GM12872 (cell line): ENCODE measurements at regions not wholly inside any gene's neighbourhood (a gene's known extent, or its start where the extent isn't known, plus 50 kb on each side); places are given as distances from the start of the nearest gene placed in this dataset.

Source experiments
- CTCF ChIP-seq: IDR thresholded peaks from 3 replicates; pipeline ENCODE4 v1.5.1; 2011; ENCODE audit warnings: low read depth, mild to moderate bottlenecking, low read length, moderate library complexity; ENCODE audit not compliant: insufficient read depth

- no peak for TF ChIP-seq CTCF
Measured at GRCh38 chr13:80475718-80476117, 134.8 kb upstream of the SPRY2 start.

- TF ChIP-seq CTCF, result no peak
Measured at GRCh38 chr13:80473695-80474094, 132.8 kb upstream of the SPRY2 start.

- TF ChIP-seq CTCF, result no peak
Measured at GRCh38 chr13:80469853-80470381, 129.0 kb upstream of the SPRY2 start.

GRCh38 chr13:80469105-80469852, 128.4 kb upstream of the SPRY2 start:
- TF ChIP-seq CTCF, result no peak

GRCh38 chr13:80465321-80465720, 124.4 kb upstream of the SPRY2 start:
- TF ChIP-seq CTCF, result no peak

- no peak for TF ChIP-seq CTCF
Measured at GRCh38 chr13:80463673-80464352, 122.9 kb upstream of the SPRY2 start.

- TF ChIP-seq CTCF, result no peak
Measured at GRCh38 chr13:80462567-80462966, 121.6 kb upstream of the SPRY2 start.
